LNCAP (cell line): ENCODE measurements at regions not wholly inside any gene's neighbourhood (a gene's known extent, or its start where the extent isn't known, plus 50 kb on each side); places are given as distances from the start of the nearest gene placed in this dataset.

Experiments used
- TF ChIP-seq, protein P1 (sequence below): fragments of 450-650 bp; IDR thresholded peaks from 2 replicates; pipeline ENCODE4 v1.5.1; 2017; ENCODE audit warnings: mild to moderate bottlenecking

DNA sequence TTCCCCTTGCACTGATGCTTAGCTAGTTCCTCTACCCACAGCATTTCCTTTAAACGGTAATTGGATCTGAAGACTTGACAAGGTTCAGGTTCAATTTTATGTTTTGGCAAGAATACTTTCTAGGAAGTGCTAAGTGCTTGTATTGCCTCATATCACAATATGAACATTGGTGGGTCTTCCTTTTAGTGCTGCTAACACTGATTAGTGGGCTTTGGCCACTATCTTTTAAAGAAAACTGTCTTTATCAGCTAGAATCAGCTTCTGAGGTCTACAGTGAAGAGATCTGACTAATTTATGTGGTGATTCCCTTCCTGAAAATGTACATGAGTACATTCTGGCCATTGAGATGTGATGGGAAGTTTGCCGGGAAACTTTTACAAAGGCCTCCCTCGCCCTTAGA, 316.7 kb upstream of the KLF3 start:
- TF ChIP-seq, protein P1, sequence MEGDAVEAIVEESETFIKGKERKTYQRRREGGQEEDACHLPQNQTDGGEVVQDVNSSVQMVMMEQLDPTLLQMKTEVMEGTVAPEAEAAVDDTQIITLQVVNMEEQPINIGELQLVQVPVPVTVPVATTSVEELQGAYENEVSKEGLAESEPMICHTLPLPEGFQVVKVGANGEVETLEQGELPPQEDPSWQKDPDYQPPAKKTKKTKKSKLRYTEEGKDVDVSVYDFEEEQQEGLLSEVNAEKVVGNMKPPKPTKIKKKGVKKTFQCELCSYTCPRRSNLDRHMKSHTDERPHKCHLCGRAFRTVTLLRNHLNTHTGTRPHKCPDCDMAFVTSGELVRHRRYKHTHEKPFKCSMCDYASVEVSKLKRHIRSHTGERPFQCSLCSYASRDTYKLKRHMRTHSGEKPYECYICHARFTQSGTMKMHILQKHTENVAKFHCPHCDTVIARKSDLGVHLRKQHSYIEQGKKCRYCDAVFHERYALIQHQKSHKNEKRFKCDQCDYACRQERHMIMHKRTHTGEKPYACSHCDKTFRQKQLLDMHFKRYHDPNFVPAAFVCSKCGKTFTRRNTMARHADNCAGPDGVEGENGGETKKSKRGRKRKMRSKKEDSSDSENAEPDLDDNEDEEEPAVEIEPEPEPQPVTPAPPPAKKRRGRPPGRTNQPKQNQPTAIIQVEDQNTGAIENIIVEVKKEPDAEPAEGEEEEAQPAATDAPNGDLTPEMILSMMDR: no peak

DNA sequence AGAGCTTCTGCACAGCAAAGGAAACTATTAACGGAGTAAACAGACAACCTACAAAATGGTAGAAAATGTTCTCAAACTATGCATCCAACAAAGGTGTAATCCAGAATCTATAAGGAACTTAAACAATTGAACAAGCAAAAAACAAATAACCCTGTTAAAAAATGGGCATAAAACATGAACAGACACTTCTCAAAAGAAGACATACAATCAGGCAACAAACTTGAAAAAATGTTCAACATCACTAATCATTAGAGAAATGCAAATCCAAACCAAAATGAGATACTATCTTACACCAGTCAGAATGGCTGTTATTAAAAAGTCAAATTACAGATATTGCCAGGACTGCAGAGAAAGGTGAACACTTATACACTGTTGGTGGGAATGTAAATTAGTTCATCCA, 309.6 kb upstream of the KLF3 start:
- TF ChIP-seq, protein P1: no peak

DNA sequence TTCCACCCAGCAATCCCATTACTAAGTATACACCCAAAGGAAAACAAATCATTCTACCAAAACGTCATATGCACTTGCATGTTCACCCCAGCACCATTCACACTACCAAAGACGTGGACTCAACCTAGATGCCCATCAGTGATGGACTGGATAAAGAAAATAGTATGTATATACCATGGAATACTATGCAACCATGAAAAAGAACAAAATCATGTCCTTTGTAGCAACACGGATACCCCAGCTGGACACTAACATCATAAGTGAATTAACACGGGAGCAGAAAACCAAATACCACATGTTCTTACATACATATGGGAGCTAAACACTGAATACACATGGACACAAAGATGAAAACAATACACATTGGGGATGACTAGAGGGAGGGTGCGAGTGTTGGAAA, 309.1 kb upstream of the KLF3 start:
- TF ChIP-seq, protein P1: no peak

DNA sequence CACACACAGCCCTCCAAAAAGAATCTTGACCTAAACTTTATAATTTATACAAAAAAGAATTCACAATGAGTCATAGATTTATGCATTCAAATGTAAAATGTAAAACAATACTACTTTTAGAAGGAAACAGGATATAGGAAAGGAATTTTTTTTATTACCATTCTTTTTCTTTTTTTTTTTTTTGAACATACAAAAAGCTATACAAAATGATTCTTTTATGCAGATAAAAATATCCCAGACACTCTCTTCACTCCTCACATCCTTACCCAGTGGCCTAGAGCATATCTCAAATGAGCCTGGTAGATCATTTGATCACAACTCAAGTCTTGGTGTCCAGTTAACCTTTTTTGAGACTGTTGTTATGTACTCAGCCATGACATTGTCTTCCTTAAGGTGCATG, 307.3 kb upstream of the KLF3 start:
- TF ChIP-seq, protein P1: no peak

DNA sequence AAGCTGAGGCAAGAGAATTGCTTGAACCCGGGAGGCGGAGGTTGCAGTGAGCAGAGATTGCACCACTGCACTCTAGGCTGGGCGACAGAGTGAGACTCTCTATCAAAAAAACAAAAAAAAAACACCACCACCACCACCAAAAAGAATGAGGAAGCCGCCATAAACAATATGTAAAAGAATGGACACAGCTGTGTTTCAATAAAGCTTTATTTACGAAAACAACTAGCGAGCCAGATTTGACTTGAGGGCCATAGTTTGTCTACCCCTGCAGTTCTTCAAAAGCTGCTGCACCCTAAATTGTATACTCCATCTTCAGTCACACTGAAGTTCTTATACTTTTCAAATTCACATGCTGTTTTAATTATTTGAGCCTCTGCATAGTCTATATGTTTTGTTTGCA, 306.5 kb upstream of the KLF3 start:
- TF ChIP-seq, protein P1: no peak

DNA sequence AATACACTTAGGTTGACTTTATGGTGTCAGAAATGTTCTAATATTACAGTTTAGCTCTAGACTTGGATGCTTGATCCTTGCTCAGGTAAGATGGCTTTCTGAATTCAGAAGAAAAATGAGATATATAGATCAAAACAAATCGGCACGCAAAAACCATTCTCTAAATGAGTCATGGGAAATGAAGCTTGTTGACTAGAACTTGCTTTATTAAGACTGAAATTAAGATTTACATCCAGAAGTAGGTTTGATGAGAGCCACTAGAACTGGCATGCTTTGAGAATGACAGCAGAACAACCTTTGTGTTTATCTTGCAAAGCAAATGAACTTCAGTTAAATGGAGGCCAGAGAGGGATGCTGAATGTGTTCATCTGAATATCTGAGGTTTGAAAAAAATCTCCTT, 304.9 kb upstream of the KLF3 start:
- TF ChIP-seq, protein P1: no peak

DNA sequence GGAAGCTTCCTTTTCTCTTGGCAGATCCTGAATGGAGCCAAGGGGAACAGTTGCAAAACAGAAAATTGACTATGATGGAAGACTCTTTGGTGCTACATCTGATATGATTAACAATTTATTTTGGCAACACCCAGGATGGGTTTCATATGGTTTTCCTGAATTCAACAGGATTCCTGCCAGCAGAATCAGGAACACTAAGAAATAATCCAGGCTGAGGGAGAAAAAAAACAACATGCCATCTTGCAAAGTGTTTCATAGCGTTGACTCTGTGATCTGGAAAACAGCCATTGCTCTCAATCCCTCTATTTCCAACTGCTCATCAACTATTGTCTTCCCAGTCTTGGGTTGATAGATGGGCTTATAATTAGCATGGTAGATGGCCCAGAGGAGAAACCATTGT, 303.8 kb upstream of the KLF3 start:
- TF ChIP-seq, protein P1: no peak

DNA sequence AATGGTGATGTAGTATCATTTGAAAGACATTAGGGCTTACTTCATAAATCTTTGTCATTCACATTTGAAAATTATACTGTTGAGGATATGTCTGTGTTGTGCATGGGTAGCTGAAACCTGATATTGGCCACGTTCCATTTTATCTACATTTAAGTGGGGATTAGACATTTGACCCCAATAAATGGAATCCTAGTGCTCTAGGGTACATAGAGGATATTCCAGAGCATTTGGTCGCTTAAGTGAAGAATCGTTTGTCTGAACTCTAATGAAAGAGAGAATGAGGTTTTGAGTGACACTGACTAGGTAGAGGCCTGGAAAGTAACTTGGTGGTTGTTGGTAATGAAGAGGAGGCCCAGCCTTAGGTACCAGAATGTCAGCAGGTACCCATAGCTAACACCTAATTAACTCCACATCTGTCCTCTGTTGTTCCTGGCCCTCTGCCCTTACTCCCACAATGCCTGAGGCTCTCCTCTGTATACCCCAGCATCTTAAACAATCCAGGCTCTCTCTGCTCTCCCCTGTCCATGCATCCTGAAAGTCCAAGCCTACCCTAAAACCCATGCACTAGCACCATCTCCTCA, 299.5 kb upstream of the KLF3 start:
- TF ChIP-seq, protein P1: no peak
